ENCODE measurements at regions not wholly inside any gene's neighbourhood (a gene's known extent, or its start where the extent isn't known, plus 50 kb on each side); places are given as distances from the start of the nearest gene placed in this dataset.

- no peaks in the 10 kb centered on the region for H3K9me3 ChIP-seq
- no peaks in the 10 kb centered on the region for H3K36me3 Mint-ChIP-seq
- CTCF ChIA-PET, result no interaction called here
- no peak overlapping the region for H3K27ac ChIP-seq (ENCODE audit: low read length)
- H3K9me3 Mint-ChIP-seq, result peaks cover 0 to 6% (median 0%) of the 10 kb centered on the region in 3 donors
- POLR2A ChIA-PET, result no interaction called here
- H3K27me3 ChIP-seq (replicated peaks in 1 of 2; ENCODE audit: control insufficient read depth in 2 of 2, extremely low read depth in 1 of 2, insufficient read depth in 2 of 2, low read length in 1 of 2), result peaks cover 0 to 18% of the 10 kb centered on the region in 2 experiments
- no peaks in the 10 kb centered on the region for H3K36me3 ChIP-seq (ENCODE audit: control insufficient read depth in 2 of 2, extremely low read depth in 1 of 2, insufficient read depth in 1 of 2, low read length in 1 of 2)
- H3K4me3 Mint-ChIP-seq, result no peak overlapping the region
- H3K27ac Mint-ChIP-seq, result no peak overlapping the region
- DNase-seq, result no peak
- no peak overlapping the region for H3K4me3 ChIP-seq (ENCODE audit: control insufficient read depth in 1 of 2, extremely low read depth in 1 of 2, low read length in 1 of 2)
- peaks cover 7 to 10% of the 10 kb centered on the region in 2 donors for H3K27me3 Mint-ChIP-seq
- WGBS (ENCODE audit: insufficient coverage), result 78% methylated on average over 6 of the region's 6 CpGs
- ATAC-seq (replicated peaks in 1 of 4), result no peak
- no peaks in the 10 kb centered on the region for H3K4me1 ChIP-seq (ENCODE audit: control insufficient read depth in 1 of 2, extremely low read depth in 1 of 2, insufficient read depth in 2 of 2, low read length in 2 of 2)
- H3K4me1 Mint-ChIP-seq, result no peaks in the 10 kb centered on the region
Observed at GRCh38 chr1:4959216-4959615, 304.8 kb downstream of the AJAP1 start.

DNA sequence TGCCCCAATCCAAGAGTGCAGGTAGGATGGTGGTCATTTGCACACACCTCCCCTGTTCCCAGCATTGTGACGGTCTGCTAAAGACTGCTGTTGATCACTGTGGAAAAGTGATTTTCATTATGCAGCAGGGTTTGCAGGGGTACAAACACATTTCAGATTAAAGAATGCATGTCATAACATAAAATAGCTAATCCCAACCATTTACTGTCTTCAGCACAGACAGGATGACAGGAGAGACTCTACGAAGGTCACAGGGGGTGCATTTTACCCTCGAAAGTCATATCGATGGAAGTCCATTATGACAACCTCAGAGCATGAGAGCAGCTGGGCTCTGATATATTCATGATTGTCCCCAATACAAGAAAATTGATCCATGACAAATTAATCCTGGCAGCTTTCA is 302.6 kb downstream of the AJAP1 start:
- H3K27ac ChIP-seq (ENCODE audit: low read length), result no peak overlapping the region
- H3K36me3 ChIP-seq (ENCODE audit: control insufficient read depth in 2 of 2, extremely low read depth in 1 of 2, insufficient read depth in 1 of 2, low read length in 1 of 2), result no peaks in the 10 kb centered on the region
- Mint-ChIP-seq H3K27me3 (peaks cover 6 to 9% of the 10 kb centered on the region in 2 donors), H3K4me1 (no peaks in the 10 kb centered on the region), H3K9me3 (peaks cover 4 to 25% (median 11%) of the 10 kb centered on the region in 3 donors), H3K27ac (no peak overlapping the region), H3K4me3 (no peak overlapping the region), H3K36me3 (no peaks in the 10 kb centered on the region)
- H3K27me3 ChIP-seq (replicated peaks in 1 of 2; ENCODE audit: control insufficient read depth in 2 of 2, extremely low read depth in 1 of 2, insufficient read depth in 2 of 2, low read length in 1 of 2), result peaks cover 0 to 11% of the 10 kb centered on the region in 2 experiments
- ATAC-seq (replicated peaks in 1 of 4) (no peak), DNase-seq (no peak)
- POLR2A ChIA-PET, result interaction anchor here in 1 of 2 donors (0.5 kb wide), 1 partner anchor 131 kb away, joined by 4 read pairs; no protein-coding TSS in a partner anchor
- no peaks in the 10 kb centered on the region for H3K4me1 ChIP-seq (ENCODE audit: control insufficient read depth in 1 of 2, extremely low read depth in 1 of 2, insufficient read depth in 2 of 2, low read length in 2 of 2)
- 91% methylated on average over 3 of the region's 4 CpGs for WGBS (ENCODE audit: insufficient coverage)
- no peak overlapping the region for H3K4me3 ChIP-seq (ENCODE audit: control insufficient read depth in 1 of 2, extremely low read depth in 1 of 2, low read length in 1 of 2)
- CTCF ChIA-PET, result no interaction called here
- no peaks in the 10 kb centered on the region for H3K9me3 ChIP-seq

DNA sequence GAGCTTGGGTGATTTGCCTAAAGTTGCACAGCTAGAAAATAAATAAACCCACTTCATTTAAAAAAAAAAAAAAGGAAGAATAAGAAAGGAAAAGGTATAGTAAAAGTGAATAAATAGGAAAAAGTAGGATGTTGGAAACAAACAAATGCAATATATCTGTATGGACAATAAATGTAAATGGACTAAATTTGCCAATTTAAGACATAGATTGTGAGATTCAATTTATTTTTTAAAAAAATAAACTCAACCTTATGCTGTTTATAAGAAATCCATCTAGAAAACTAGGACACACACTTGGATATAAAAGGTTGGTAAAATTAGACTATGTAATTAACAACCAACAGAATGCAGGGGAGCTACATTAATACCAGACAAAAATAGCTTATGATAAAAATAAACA is 300.0 kb downstream of the AJAP1 start:
- Mint-ChIP-seq H3K4me3 (no peak overlapping the region), H3K36me3 (no peaks in the 10 kb centered on the region), H3K4me1 (no peaks in the 10 kb centered on the region), H3K27ac (no peak overlapping the region), H3K9me3 (peaks cover 4 to 25% (median 11%) of the 10 kb centered on the region in 3 donors), H3K27me3 (peaks cover 3 to 10% of the 10 kb centered on the region in 2 donors)
- ATAC-seq (replicated peaks in 1 of 4) (no peak), DNase-seq (no peak)
- H3K27me3 ChIP-seq (replicated peaks in 1 of 2; ENCODE audit: control insufficient read depth in 2 of 2, extremely low read depth in 1 of 2, insufficient read depth in 2 of 2, low read length in 1 of 2), result no peaks in the 10 kb centered on the region
- no peaks in the 10 kb centered on the region for H3K9me3 ChIP-seq
- POLR2A ChIA-PET, result no interaction called here
- no peaks in the 10 kb centered on the region for H3K4me1 ChIP-seq (ENCODE audit: control insufficient read depth in 1 of 2, extremely low read depth in 1 of 2, insufficient read depth in 2 of 2, low read length in 2 of 2)
- H3K4me3 ChIP-seq (ENCODE audit: control insufficient read depth in 1 of 2, extremely low read depth in 1 of 2, low read length in 1 of 2), result no peak overlapping the region
- CTCF ChIA-PET, result no interaction called here
- H3K36me3 ChIP-seq (ENCODE audit: control insufficient read depth in 2 of 2, extremely low read depth in 1 of 2, insufficient read depth in 1 of 2, low read length in 1 of 2), result no peaks in the 10 kb centered on the region
- no peak overlapping the region for H3K27ac ChIP-seq (ENCODE audit: low read length)

GRCh38 chr1:4951601-4952000 is 297.2 kb downstream of the AJAP1 start:
- Histone ChIP-seq H3K4me3 (ENCODE audit: control insufficient read depth in 1 of 2, extremely low read depth in 1 of 2, low read length in 1 of 2) (no peak overlapping the region), H3K27ac (ENCODE audit: low read length) (no peak overlapping the region), H3K4me1 (ENCODE audit: control insufficient read depth in 1 of 2, extremely low read depth in 1 of 2, insufficient read depth in 2 of 2, low read length in 2 of 2) (no peaks in the 10 kb centered on the region), H3K9me3 (no peaks in the 10 kb centered on the region), H3K36me3 (ENCODE audit: control insufficient read depth in 2 of 2, extremely low read depth in 1 of 2, insufficient read depth in 1 of 2, low read length in 1 of 2) (no peaks in the 10 kb centered on the region), H3K27me3 (replicated peaks in 1 of 2; ENCODE audit: control insufficient read depth in 2 of 2, extremely low read depth in 1 of 2, insufficient read depth in 2 of 2, low read length in 1 of 2) (peaks cover 0 to 5% of the 10 kb centered on the region in 2 experiments)
- Mint-ChIP-seq H3K9me3 (peaks cover 4 to 25% (median 11%) of the 10 kb centered on the region in 3 donors), H3K27me3 (peaks cover 5 to 16% of the 10 kb centered on the region in 2 donors), H3K4me3 (no peak overlapping the region), H3K36me3 (no peaks in the 10 kb centered on the region), H3K27ac (no peak overlapping the region), H3K4me1 (no peaks in the 10 kb centered on the region)
- DNase-seq, result no peak
- ChIA-PET POLR2A (no interaction called here), CTCF (no interaction called here)
- whole genome bisulfite sequencing (ENCODE audit: insufficient coverage), result 94% methylated on average over 6 of the region's 8 CpGs
- ATAC-seq (replicated peaks in 1 of 4), result no peak

DNA sequence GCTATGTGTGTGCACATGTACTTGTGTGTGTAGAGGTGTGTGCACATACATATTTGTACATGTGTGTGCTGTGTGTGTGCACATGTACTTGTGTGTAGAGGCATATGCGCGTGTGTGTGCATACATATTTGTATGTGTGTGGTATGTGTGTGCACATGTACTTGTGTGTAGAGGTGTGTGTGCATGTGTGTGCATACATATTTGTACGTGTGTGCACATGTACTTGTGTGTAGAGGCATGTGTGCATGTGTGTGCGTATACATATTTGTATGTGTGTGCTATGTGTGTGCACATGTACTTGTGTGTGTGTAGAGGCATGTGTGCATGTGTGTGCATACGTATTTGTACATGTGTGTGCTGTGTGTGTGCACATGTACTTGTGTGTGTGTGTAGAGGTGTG is 291.9 kb downstream of the AJAP1 start:
- WGBS (ENCODE audit: insufficient coverage), result 89% methylated on average over 5 of the region's 5 CpGs
- Histone ChIP-seq H3K27me3 (replicated peaks in 1 of 2; ENCODE audit: control insufficient read depth in 2 of 2, extremely low read depth in 1 of 2, insufficient read depth in 2 of 2, low read length in 1 of 2) (peaks cover 0 to 11% of the 10 kb centered on the region in 2 experiments), H3K9me3 (no peaks in the 10 kb centered on the region), H3K36me3 (ENCODE audit: control insufficient read depth in 2 of 2, extremely low read depth in 1 of 2, insufficient read depth in 1 of 2, low read length in 1 of 2) (no peaks in the 10 kb centered on the region), H3K4me3 (ENCODE audit: control insufficient read depth in 1 of 2, extremely low read depth in 1 of 2, low read length in 1 of 2) (no peak overlapping the region), H3K4me1 (ENCODE audit: control insufficient read depth in 1 of 2, extremely low read depth in 1 of 2, insufficient read depth in 2 of 2, low read length in 2 of 2) (no peaks in the 10 kb centered on the region), H3K27ac (ENCODE audit: low read length) (no peak overlapping the region)
- ATAC-seq (replicated peaks in 1 of 4) (no peak), DNase-seq (no peak)
- Mint-ChIP-seq H3K4me1 (no peaks in the 10 kb centered on the region), H3K27me3 (peaks cover 11 to 22% of the 10 kb centered on the region in 2 donors), H3K9me3 (peaks cover 0 to 3% (median 0%) of the 10 kb centered on the region in 3 donors), H3K4me3 (no peak overlapping the region), H3K36me3 (no peaks in the 10 kb centered on the region), H3K27ac (no peak overlapping the region)
- ChIA-PET POLR2A (no interaction called here), CTCF (no interaction called here)

DNA sequence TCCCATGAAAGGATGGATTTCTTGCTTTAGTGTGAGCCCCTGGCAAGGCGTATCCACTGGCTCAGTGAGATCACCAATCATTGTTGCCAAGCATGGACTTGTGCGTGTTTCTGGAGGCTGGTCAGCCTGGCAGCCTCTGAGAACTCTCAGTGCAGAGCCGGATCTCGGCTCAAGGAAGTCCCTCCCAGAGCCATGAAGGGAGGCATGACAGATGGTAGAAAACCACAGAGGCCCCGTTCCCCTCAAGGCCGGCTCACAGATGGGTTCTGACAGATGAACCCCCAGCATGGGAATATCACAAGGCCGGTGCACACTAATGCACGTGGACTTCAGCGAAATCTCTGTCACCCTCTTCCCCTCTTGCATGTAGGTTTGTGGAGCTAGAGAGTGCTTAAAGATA is 290.5 kb downstream of the AJAP1 start:
- Histone ChIP-seq H3K4me3 (ENCODE audit: control insufficient read depth in 1 of 2, extremely low read depth in 1 of 2, low read length in 1 of 2) (no peak overlapping the region), H3K27ac (ENCODE audit: low read length) (no peak overlapping the region), H3K36me3 (ENCODE audit: control insufficient read depth in 2 of 2, extremely low read depth in 1 of 2, insufficient read depth in 1 of 2, low read length in 1 of 2) (no peaks in the 10 kb centered on the region), H3K27me3 (replicated peaks in 1 of 2; ENCODE audit: control insufficient read depth in 2 of 2, extremely low read depth in 1 of 2, insufficient read depth in 2 of 2, low read length in 1 of 2) (peaks cover 0 to 15% of the 10 kb centered on the region in 2 experiments), H3K9me3 (no peaks in the 10 kb centered on the region), H3K4me1 (ENCODE audit: control insufficient read depth in 1 of 2, extremely low read depth in 1 of 2, insufficient read depth in 2 of 2, low read length in 2 of 2) (no peaks in the 10 kb centered on the region)
- ChIA-PET CTCF (no interaction called here), POLR2A (interaction anchor here in 1 of 2 donors (0.5 kb wide), 1 partner anchor 93 kb away, joined by 3 read pairs; no protein-coding TSS in a partner anchor)
- Mint-ChIP-seq H3K9me3 (peaks cover 0 to 3% (median 0%) of the 10 kb centered on the region in 3 donors), H3K27me3 (peaks cover 11 to 18% of the 10 kb centered on the region in 2 donors), H3K27ac (no peak overlapping the region), H3K36me3 (no peaks in the 10 kb centered on the region), H3K4me1 (no peaks in the 10 kb centered on the region), H3K4me3 (no peak overlapping the region)
- ATAC-seq (replicated peaks in 1 of 4) (no peak), DNase-seq (no peak)
- 72% methylated on average over 4 of the region's 9 CpGs for WGBS (ENCODE audit: insufficient coverage)

DNA sequence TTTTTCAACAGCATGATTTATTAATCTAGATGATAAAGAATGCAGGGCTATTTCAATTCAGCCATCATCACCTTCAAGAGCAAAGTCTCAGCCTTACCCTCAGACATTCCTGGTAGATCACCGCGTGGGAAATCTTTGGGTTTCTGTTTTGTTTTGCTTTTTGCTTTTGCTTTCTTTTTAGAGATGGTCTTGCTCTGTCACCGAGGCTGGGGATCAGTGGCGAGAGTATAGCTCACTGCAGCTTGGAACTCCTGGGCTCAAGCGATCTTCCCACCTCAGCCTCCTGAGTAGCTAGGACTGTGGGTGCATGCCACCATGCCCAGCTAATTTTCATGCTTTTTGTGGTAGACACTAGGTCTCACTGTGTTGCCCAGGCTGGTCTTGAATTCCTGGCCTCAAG is 289.7 kb downstream of the AJAP1 start:
- CTCF ChIA-PET, result no interaction called here
- Mint-ChIP-seq H3K4me3 (no peak overlapping the region), H3K36me3 (no peaks in the 10 kb centered on the region), H3K4me1 (no peaks in the 10 kb centered on the region), H3K27me3 (peaks cover 8 to 17% of the 10 kb centered on the region in 2 donors), H3K27ac (no peak overlapping the region), H3K9me3 (peaks cover 4 to 11% (median 7%) of the 10 kb centered on the region in 3 donors)
- Histone ChIP-seq H3K36me3 (ENCODE audit: control insufficient read depth in 2 of 2, extremely low read depth in 1 of 2, insufficient read depth in 1 of 2, low read length in 1 of 2) (no peaks in the 10 kb centered on the region), H3K27me3 (replicated peaks in 1 of 2; ENCODE audit: control insufficient read depth in 2 of 2, extremely low read depth in 1 of 2, insufficient read depth in 2 of 2, low read length in 1 of 2) (peaks cover 0 to 12% of the 10 kb centered on the region in 2 experiments), H3K4me3 (ENCODE audit: control insufficient read depth in 1 of 2, extremely low read depth in 1 of 2, low read length in 1 of 2) (no peak overlapping the region), H3K9me3 (no peaks in the 10 kb centered on the region), H3K27ac (ENCODE audit: low read length) (no peak overlapping the region), H3K4me1 (ENCODE audit: control insufficient read depth in 1 of 2, extremely low read depth in 1 of 2, insufficient read depth in 2 of 2, low read length in 2 of 2) (no peaks in the 10 kb centered on the region)
- 81% methylated on average over 3 of the region's 5 CpGs for WGBS (ENCODE audit: insufficient coverage)
- no peak for ATAC-seq (replicated peaks in 1 of 4)
- POLR2A ChIA-PET, result no interaction called here
- no peak for DNase-seq
